GM23338 (cell line): ENCODE measurements at regions not wholly inside any gene's neighbourhood (a gene's known extent, or its start where the extent isn't known, plus 50 kb on each side); places are given as distances from the start of the nearest gene placed in this dataset.

Source experiments
- ATAC-seq: fragments of 200-7000 bp; cut with Tn5 transposase; 3 replicates; pipeline ENCODE4 v1.9.1; 2020
- DNase-seq: peaks from one replicate; pipeline ENCODE4 v3.0.0-alpha.2; 2015; ENCODE audit warnings: low spot score
- H2AFZ ChIP-seq: fragments of 200-600 bp; sonication (generic); 2 replicates; pipeline ENCODE4 v1.8.0; 2016; ENCODE audit warnings: antibody characterized with exemption, mild to moderate bottlenecking, moderate library complexity
- H3F3A ChIP-seq: fragments of 200-600 bp; sonication (generic); replicated peaks from 2 replicates; pipeline ENCODE4 v1.8.0; 2017; ENCODE audit warnings: antibody characterized with exemption, mixed run types, low read depth
- H3K27ac ChIP-seq: fragments of 200-600 bp; sonication (generic); 2 replicates; pipeline ENCODE4 v1.6.1; 2016; ENCODE audit warnings: low read depth
- H3K27me3 ChIP-seq: fragments of 200-600 bp; sonication (generic); 2 replicates; pipeline ENCODE4 v1.8.0; 2016; ENCODE audit warnings: mild to moderate bottlenecking, mixed run types, moderate library complexity; ENCODE audit not compliant: insufficient read depth
- H3K36me3 ChIP-seq: fragments of 200-600 bp; sonication (generic); 2 replicates; pipeline ENCODE4 v1.8.0; 2016; ENCODE audit warnings: mild to moderate bottlenecking; ENCODE audit not compliant: insufficient read depth
- H3K4me1 ChIP-seq: fragments of 200-600 bp; sonication (generic); 2 replicates; pipeline ENCODE4 v1.8.0; 2016; ENCODE audit warnings: mild to moderate bottlenecking, moderate library complexity; ENCODE audit not compliant: insufficient read depth
- H3K4me2 ChIP-seq: fragments of 200-600 bp; sonication (generic); 2 replicates; pipeline ENCODE4 v1.7.1; 2017; ENCODE audit warnings: mixed run types
- H3K4me3 ChIP-seq: fragments of 200-600 bp; sonication (generic); 2 replicates; pipeline ENCODE4 v1.6.1; 2016; ENCODE audit warnings: mixed run types
- H3K79me2 ChIP-seq: fragments of 200-600 bp; sonication (generic); replicated peaks from 2 replicates; pipeline ENCODE4 v1.8.0; 2017; ENCODE audit warnings: mild to moderate bottlenecking; ENCODE audit not compliant: insufficient read depth
- H3K9me2 ChIP-seq: fragments of 200-600 bp; sonication (generic); 2 replicates; pipeline ENCODE4 v1.8.0; 2017; ENCODE audit not compliant: insufficient read depth
- H4K20me1 ChIP-seq: fragments of 200-600 bp; sonication (generic); replicated peaks from 2 replicates; pipeline ENCODE4 v1.8.0; 2017; ENCODE audit warnings: mild to moderate bottlenecking; ENCODE audit not compliant: insufficient read depth
- H3K27ac Mint-ChIP-seq: 2 replicates; pipeline ENCODE4 v1.8.0; 2020; ENCODE audit warnings: inconsistent platforms, mild to moderate bottlenecking, moderate library complexity, mixed read lengths
- H3K27me3 Mint-ChIP-seq: 3 replicates; pipeline ENCODE4 v1.8.0; 2022; ENCODE audit warnings: low read depth, mild to moderate bottlenecking, moderate library complexity, mixed read lengths, inconsistent platforms; ENCODE audit not compliant: insufficient read depth, poor library complexity
- H3K36me3 Mint-ChIP-seq: 3 replicates; pipeline ENCODE4 v1.8.0; 2021; ENCODE audit warnings: low read depth, mild to moderate bottlenecking, inconsistent platforms, moderate library complexity, mixed read lengths
- H3K4me1 Mint-ChIP-seq: 3 replicates; pipeline ENCODE4 v1.8.0; 2020; ENCODE audit warnings: mild to moderate bottlenecking, inconsistent platforms, mixed read lengths
- H3K4me3 Mint-ChIP-seq: 3 replicates; pipeline ENCODE4 v1.8.0; 2021; ENCODE audit warnings: moderate library complexity, mild to moderate bottlenecking, inconsistent platforms, mixed read lengths
- H3K9me3 Mint-ChIP-seq: 3 replicates; pipeline ENCODE4 v1.8.0; 2020; ENCODE audit warnings: moderate library complexity, mild to moderate bottlenecking, inconsistent platforms, mixed read lengths
- CREB1 ChIP-seq: fragments of 250-450 bp; sonication (Bioruptor Pico); IDR thresholded peaks from 2 replicates; pipeline ENCODE4 v1.5.0; 2020; ENCODE audit warnings: low read depth, mild to moderate bottlenecking, moderate library complexity
- EZH2 ChIP-seq: fragments of 200-600 bp; sonication (generic); IDR thresholded peaks from one replicate; pipeline ENCODE4 v1.8.0; 2017; ENCODE audit warnings: antibody characterized with exemption, mild to moderate bottlenecking, low read depth; ENCODE audit not compliant: unreplicated experiment
- EZH2phosphoT487 ChIP-seq: fragments of 200-600 bp; sonication (generic); IDR thresholded peaks from one replicate; pipeline ENCODE4 v1.8.1; 2018; ENCODE audit warnings: antibody characterized with exemption; ENCODE audit not compliant: unreplicated experiment
- JUNB ChIP-seq: IDR thresholded peaks from one replicate; pipeline ENCODE4 v1.6.1; 2016; ENCODE audit warnings: antibody characterized with exemption; ENCODE audit not compliant: unreplicated experiment
- NANOG ChIP-seq: IDR thresholded peaks from 2 replicates; pipeline ENCODE4 v1.6.1; 2016; ENCODE audit warnings: antibody characterized with exemption, borderline replicate concordance
- POLR2AphosphoS5 ChIP-seq: IDR thresholded peaks from 2 replicates; pipeline ENCODE4 v1.6.1; 2016; ENCODE audit warnings: antibody characterized with exemption, low read depth
- STAT1 ChIP-seq: IDR thresholded peaks from one replicate; pipeline ENCODE4 v1.6.1; 2016; ENCODE audit warnings: antibody characterized with exemption; ENCODE audit not compliant: unreplicated experiment
- ZNF114 ChIP-seq: fragments of 250-450 bp; sonication (Bioruptor Pico); IDR thresholded peaks from 2 replicates; pipeline ENCODE4 v1.5.0; 2020; ENCODE audit warnings: mild to moderate bottlenecking, moderate library complexity
- ZNF331 ChIP-seq: fragments of 250-450 bp; sonication (Bioruptor Pico); IDR thresholded peaks from 2 replicates; pipeline ENCODE4 v1.5.0; 2020; ENCODE audit warnings: low read depth, mild to moderate bottlenecking, moderate library complexity
- TF ChIP-seq, protein P1 (sequence below): fragments of 250-450 bp; sonication (Bioruptor Pico); IDR thresholded peaks from 2 replicates; pipeline ENCODE4 v1.5.0; 2020; ENCODE audit warnings: mild to moderate bottlenecking, moderate library complexity
- TF ChIP-seq, protein P2 (sequence below), 2 experiments: fragments of 200-600 bp in 1 of 2; sonication (generic) in 1 of 2; conservative IDR thresholded peaks; 2 replicates each; pipeline versions ENCODE4 v1.5.1 to v1.6.1; 2016 to 2017; ENCODE audit warnings: antibody characterized with exemption in 2 of 2, low read depth in 2 of 2, mild to moderate bottlenecking in 2 of 2, moderate library complexity in 1 of 2
- TF ChIP-seq, protein P3 (sequence below): IDR thresholded peaks from one replicate; pipeline ENCODE4 v1.6.1; 2018; ENCODE audit warnings: antibody characterized with exemption; ENCODE audit not compliant: unreplicated experiment
- TF ChIP-seq, protein P4 (sequence below): IDR thresholded peaks from 2 replicates; pipeline ENCODE4 v1.6.1; 2016; ENCODE audit warnings: antibody characterized with exemption

DNA sequence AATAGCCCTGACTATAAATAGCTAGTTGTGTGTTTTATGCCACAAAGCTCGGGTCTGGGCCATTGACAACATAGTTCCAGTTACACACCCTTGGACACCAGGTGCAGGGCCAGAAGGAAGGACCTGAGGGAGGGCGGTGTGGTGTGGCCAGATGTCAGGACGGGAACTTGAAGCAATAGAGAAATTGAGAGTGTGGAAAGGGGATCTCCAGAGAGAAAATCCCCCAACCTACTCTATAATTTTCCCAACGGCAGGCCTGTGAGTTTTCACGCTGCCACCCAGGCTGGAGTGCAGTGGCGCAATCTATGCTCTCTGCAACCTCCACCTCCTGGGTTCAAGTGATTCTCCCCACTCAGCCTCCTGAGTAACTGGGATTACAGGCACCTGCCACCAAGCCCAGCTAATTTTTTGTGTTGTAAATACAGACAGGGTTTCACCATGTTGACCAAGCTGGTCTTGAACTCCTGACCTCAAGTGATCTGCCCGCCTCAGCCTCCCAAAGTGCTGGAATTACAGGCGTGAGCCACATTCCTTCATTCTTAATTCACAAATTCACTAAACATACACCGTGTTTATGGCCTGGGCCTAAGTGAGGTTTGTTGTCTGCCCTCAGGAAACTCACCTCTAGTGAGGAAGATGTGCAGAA, 70.8 kb upstream of the KLF13 start:
- no peaks in the 10 kb centered on the region for H3K4me1 ChIP-seq
- Mint-ChIP-seq H3K36me3 (no peaks in the 10 kb centered on the region), H3K4me3 (no peak overlapping the region), H3K4me1 (no peaks in the 10 kb centered on the region), H3K9me3 (no peaks in the 10 kb centered on the region; the same call in 2 of the 3 replicates), H3K27me3 (peaks cover 8% of the 10 kb centered on the region), H3K27ac (no peak overlapping the region)
- H3K9me2 ChIP-seq, result no peaks in the 10 kb centered on the region
- DNase-seq (no peak), ATAC-seq (no peak)
- H3K27ac ChIP-seq, result no peak overlapping the region
- H3K79me2 ChIP-seq, result no peaks in the 10 kb centered on the region
- H3K36me3 ChIP-seq, result no peaks in the 10 kb centered on the region
- no peak overlapping the region for H3K4me2 ChIP-seq
- H3K4me3 ChIP-seq, result no peak overlapping the region
- H2AFZ ChIP-seq, result no peak overlapping the region
- H4K20me1 ChIP-seq, result no peaks in the 10 kb centered on the region
- H3K27me3 ChIP-seq, result no peaks in the 10 kb centered on the region
- TF ChIP-seq, protein P1, sequence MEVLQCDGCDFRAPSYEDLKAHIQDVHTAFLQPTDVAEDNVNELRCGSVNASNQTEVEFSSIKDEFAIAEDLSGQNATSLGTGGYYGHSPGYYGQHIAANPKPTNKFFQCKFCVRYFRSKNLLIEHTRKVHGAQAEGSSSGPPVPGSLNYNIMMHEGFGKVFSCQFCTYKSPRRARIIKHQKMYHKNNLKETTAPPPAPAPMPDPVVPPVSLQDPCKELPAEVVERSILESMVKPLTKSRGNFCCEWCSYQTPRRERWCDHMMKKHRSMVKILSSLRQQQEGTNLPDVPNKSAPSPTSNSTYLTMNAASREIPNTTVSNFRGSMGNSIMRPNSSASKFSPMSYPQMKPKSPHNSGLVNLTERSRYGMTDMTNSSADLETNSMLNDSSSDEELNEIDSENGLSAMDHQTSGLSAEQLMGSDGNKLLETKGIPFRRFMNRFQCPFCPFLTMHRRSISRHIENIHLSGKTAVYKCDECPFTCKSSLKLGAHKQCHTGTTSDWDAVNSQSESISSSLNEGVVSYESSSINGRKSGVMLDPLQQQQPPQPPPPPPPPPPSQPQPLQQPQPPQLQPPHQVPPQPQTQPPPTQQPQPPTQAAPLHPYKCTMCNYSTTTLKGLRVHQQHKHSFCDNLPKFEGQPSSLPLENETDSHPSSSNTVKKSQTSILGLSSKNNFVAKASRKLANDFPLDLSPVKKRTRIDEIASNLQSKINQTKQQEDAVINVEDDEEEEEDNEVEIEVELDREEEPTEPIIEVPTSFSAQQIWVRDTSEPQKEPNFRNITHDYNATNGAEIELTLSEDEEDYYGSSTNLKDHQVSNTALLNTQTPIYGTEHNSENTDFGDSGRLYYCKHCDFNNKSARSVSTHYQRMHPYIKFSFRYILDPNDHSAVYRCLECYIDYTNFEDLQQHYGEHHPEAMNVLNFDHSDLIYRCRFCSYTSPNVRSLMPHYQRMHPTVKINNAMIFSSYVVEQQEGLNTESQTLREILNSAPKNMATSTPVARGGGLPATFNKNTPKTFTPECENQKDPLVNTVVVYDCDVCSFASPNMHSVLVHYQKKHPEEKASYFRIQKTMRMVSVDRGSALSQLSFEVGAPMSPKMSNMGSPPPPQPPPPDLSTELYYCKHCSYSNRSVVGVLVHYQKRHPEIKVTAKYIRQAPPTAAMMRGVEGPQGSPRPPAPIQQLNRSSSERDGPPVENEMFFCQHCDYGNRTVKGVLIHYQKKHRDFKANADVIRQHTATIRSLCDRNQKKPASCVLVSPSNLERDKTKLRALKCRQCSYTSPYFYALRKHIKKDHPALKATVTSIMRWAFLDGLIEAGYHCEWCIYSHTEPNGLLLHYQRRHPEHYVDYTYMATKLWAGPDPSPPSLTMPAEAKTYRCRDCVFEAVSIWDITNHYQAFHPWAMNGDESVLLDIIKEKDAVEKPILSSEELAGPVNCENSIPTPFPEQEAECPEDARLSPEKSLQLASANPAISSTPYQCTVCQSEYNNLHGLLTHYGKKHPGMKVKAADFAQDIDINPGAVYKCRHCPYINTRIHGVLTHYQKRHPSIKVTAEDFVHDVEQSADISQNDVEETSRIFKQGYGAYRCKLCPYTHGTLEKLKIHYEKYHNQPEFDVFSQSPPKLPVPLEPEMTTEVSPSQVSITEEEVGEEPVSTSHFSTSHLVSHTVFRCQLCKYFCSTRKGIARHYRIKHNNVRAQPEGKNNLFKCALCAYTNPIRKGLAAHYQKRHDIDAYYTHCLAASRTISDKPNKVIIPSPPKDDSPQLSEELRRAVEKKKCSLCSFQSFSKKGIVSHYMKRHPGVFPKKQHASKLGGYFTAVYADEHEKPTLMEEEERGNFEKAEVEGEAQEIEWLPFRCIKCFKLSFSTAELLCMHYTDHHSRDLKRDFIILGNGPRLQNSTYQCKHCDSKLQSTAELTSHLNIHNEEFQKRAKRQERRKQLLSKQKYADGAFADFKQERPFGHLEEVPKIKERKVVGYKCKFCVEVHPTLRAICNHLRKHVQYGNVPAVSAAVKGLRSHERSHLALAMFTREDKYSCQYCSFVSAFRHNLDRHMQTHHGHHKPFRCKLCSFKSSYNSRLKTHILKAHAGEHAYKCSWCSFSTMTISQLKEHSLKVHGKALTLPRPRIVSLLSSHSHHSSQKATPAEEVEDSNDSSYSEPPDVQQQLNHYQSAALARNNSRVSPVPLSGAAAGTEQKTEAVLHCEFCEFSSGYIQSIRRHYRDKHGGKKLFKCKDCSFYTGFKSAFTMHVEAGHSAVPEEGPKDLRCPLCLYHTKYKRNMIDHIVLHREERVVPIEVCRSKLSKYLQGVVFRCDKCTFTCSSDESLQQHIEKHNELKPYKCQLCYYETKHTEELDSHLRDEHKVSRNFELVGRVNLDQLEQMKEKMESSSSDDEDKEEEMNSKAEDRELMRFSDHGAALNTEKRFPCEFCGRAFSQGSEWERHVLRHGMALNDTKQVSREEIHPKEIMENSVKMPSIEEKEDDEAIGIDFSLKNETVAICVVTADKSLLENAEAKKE, result no peak
- TF ChIP-seq, protein P2, sequence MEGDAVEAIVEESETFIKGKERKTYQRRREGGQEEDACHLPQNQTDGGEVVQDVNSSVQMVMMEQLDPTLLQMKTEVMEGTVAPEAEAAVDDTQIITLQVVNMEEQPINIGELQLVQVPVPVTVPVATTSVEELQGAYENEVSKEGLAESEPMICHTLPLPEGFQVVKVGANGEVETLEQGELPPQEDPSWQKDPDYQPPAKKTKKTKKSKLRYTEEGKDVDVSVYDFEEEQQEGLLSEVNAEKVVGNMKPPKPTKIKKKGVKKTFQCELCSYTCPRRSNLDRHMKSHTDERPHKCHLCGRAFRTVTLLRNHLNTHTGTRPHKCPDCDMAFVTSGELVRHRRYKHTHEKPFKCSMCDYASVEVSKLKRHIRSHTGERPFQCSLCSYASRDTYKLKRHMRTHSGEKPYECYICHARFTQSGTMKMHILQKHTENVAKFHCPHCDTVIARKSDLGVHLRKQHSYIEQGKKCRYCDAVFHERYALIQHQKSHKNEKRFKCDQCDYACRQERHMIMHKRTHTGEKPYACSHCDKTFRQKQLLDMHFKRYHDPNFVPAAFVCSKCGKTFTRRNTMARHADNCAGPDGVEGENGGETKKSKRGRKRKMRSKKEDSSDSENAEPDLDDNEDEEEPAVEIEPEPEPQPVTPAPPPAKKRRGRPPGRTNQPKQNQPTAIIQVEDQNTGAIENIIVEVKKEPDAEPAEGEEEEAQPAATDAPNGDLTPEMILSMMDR (conservative IDR thresholded peaks at IDR 0.05; ENCODE audit: low read depth in 2 of 2), result no peak
- TF ChIP-seq EZH2 (no peak), EZH2phosphoT487 (no peak), POLR2AphosphoS5 (no peak), JUNB (no peak), STAT1 (no peak), NANOG (no peak), CREB1 (CRISPR knock-in tag) (no peak), ZNF114 (CRISPR knock-in tag) (no peak), ZNF331 (CRISPR knock-in tag) (no peak)
- TF ChIP-seq, protein P3, sequence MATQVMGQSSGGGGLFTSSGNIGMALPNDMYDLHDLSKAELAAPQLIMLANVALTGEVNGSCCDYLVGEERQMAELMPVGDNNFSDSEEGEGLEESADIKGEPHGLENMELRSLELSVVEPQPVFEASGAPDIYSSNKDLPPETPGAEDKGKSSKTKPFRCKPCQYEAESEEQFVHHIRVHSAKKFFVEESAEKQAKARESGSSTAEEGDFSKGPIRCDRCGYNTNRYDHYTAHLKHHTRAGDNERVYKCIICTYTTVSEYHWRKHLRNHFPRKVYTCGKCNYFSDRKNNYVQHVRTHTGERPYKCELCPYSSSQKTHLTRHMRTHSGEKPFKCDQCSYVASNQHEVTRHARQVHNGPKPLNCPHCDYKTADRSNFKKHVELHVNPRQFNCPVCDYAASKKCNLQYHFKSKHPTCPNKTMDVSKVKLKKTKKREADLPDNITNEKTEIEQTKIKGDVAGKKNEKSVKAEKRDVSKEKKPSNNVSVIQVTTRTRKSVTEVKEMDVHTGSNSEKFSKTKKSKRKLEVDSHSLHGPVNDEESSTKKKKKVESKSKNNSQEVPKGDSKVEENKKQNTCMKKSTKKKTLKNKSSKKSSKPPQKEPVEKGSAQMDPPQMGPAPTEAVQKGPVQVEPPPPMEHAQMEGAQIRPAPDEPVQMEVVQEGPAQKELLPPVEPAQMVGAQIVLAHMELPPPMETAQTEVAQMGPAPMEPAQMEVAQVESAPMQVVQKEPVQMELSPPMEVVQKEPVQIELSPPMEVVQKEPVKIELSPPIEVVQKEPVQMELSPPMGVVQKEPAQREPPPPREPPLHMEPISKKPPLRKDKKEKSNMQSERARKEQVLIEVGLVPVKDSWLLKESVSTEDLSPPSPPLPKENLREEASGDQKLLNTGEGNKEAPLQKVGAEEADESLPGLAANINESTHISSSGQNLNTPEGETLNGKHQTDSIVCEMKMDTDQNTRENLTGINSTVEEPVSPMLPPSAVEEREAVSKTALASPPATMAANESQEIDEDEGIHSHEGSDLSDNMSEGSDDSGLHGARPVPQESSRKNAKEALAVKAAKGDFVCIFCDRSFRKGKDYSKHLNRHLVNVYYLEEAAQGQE, result no peak
- TF ChIP-seq, protein P4, sequence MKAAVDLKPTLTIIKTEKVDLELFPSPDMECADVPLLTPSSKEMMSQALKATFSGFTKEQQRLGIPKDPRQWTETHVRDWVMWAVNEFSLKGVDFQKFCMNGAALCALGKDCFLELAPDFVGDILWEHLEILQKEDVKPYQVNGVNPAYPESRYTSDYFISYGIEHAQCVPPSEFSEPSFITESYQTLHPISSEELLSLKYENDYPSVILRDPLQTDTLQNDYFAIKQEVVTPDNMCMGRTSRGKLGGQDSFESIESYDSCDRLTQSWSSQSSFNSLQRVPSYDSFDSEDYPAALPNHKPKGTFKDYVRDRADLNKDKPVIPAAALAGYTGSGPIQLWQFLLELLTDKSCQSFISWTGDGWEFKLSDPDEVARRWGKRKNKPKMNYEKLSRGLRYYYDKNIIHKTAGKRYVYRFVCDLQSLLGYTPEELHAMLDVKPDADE, result no peak
- no peaks in the 10 kb centered on the region for H3F3A ChIP-seq
